IMR-90 (cell line): ENCODE measurements at regions not wholly inside any gene's neighbourhood (a gene's known extent, or its start where the extent isn't known, plus 50 kb on each side); places are given as distances from the start of the nearest gene placed in this dataset.

ENCODE experiments used
- MAFK ChIP-seq: IDR thresholded peaks from 2 replicates; pipeline ENCODE4 v1.6.1; 2012; ENCODE audit warnings: low read depth, low read length, improper control_type of control experiment
- MAZ ChIP-seq: IDR thresholded peaks from 2 replicates; pipeline ENCODE4 v1.6.1; 2012; ENCODE audit warnings: low read depth, mild to moderate bottlenecking, low read length, improper control_type of control experiment, moderate library complexity, borderline replicate concordance
- MXI1 ChIP-seq: IDR thresholded peaks from 2 replicates; pipeline ENCODE4 v1.6.1; 2012; ENCODE audit warnings: low read depth, mild to moderate bottlenecking, low read length, moderate library complexity, borderline replicate concordance
- POLR2A ChIP-seq: IDR thresholded peaks from 2 replicates; pipeline ENCODE4 v1.6.1; 2012; ENCODE audit warnings: mild to moderate bottlenecking, low read depth, low read length
- TF ChIP-seq, protein P1 (sequence below): fragments of 150-350 bp; IDR thresholded peaks from 2 replicates; pipeline ENCODE4 v1.6.1; 2017; ENCODE audit warnings: mild to moderate bottlenecking, antibody characterized with exemption, low read length, low read depth
- TF ChIP-seq, protein P2 (sequence below): conservative IDR thresholded peaks from 2 replicates; pipeline ENCODE4 v1.5.1; 2012; ENCODE audit warnings: mild to moderate bottlenecking, low read depth, low read length, improper control_type of control experiment

DNA sequence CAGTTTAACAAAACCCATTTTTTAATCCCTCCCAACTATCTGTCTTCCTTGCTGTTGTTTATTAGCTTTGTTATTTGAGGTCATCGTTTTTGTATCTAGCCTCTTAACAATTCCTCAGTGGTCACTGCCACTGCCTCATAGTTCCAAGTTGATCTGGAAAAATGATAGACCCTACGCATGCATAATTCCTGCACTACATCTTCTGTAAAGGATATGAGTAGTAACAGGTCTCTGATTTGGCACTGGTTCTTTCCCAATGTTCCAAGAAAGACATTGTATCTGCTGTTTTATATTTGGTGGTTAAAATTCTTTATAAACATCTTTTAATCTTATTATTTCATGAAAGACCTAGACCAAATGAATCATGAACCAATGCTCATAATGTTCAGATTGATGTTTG lies 166.6 kb downstream of the ZNF330 start:
- no peak for TF ChIP-seq POLR2A
- TF ChIP-seq, protein P1, sequence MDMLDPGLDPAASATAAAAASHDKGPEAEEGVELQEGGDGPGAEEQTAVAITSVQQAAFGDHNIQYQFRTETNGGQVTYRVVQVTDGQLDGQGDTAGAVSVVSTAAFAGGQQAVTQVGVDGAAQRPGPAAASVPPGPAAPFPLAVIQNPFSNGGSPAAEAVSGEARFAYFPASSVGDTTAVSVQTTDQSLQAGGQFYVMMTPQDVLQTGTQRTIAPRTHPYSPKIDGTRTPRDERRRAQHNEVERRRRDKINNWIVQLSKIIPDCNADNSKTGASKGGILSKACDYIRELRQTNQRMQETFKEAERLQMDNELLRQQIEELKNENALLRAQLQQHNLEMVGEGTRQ, result no peak
- TF ChIP-seq, protein P2, sequence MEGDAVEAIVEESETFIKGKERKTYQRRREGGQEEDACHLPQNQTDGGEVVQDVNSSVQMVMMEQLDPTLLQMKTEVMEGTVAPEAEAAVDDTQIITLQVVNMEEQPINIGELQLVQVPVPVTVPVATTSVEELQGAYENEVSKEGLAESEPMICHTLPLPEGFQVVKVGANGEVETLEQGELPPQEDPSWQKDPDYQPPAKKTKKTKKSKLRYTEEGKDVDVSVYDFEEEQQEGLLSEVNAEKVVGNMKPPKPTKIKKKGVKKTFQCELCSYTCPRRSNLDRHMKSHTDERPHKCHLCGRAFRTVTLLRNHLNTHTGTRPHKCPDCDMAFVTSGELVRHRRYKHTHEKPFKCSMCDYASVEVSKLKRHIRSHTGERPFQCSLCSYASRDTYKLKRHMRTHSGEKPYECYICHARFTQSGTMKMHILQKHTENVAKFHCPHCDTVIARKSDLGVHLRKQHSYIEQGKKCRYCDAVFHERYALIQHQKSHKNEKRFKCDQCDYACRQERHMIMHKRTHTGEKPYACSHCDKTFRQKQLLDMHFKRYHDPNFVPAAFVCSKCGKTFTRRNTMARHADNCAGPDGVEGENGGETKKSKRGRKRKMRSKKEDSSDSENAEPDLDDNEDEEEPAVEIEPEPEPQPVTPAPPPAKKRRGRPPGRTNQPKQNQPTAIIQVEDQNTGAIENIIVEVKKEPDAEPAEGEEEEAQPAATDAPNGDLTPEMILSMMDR, result no peak
- TF ChIP-seq MXI1, result no peak
- TF ChIP-seq MAFK, result no peak
- no peak for TF ChIP-seq MAZ
